H9 (cell line): ENCODE measurements at regions not wholly inside any gene's neighbourhood (a gene's known extent, or its start where the extent isn't known, plus 50 kb on each side); places are given as distances from the start of the nearest gene placed in this dataset.
"Not testable (repeated sequence)": the region's sequence is repeated elsewhere in the genome, so short reads cannot be mapped to it uniquely, and the experiment has no call there.

Experiments
- DNase-seq: peaks from one replicate; pipeline ENCODE4 v3.0.0-alpha.2; 2017
- H2AFZ ChIP-seq: one replicate; pipeline ENCODE4 v1.6.1; 2013; ENCODE audit warnings: mild to moderate bottlenecking, low read length, control low read depth, moderate library complexity
- H2AK5ac ChIP-seq: 2 replicates; pipeline ENCODE4 v1.6.1; 2013; ENCODE audit warnings: low read length, control low read depth, mixed read lengths; ENCODE audit not compliant: insufficient read length
- H2BK120ac ChIP-seq: one replicate; pipeline ENCODE4 v1.6.1; 2013; ENCODE audit warnings: low read depth, mild to moderate bottlenecking, low read length, control low read depth, inconsistent platforms; ENCODE audit not compliant: poor library complexity, severe bottlenecking
- H2BK12ac ChIP-seq: 2 replicates; pipeline ENCODE4 v1.6.1; 2013; ENCODE audit warnings: low read length, control low read depth, mixed read lengths, low read depth; ENCODE audit not compliant: insufficient read length
- H2BK15ac ChIP-seq: 2 replicates; pipeline ENCODE4 v1.6.1; 2013; ENCODE audit warnings: low read depth, low read length, control low read depth
- H2BK20ac ChIP-seq: one replicate; pipeline ENCODE4 v1.6.1; 2013; ENCODE audit warnings: low read depth, mild to moderate bottlenecking, low read length, control low read depth, inconsistent platforms; ENCODE audit not compliant: poor library complexity, severe bottlenecking
- H2BK5ac ChIP-seq: 2 replicates; pipeline ENCODE4 v1.6.1; 2013; ENCODE audit warnings: low read length, control low read depth, mixed read lengths; ENCODE audit not compliant: insufficient read length
- H3K14ac ChIP-seq: 2 replicates; pipeline ENCODE4 v1.6.1; 2013; ENCODE audit warnings: low read length, control low read depth; ENCODE audit not compliant: insufficient read depth
- H3K18ac ChIP-seq: 2 replicates; pipeline ENCODE4 v1.6.1; 2013; ENCODE audit warnings: low read depth, mild to moderate bottlenecking, mixed read lengths, low read length, control low read depth; ENCODE audit not compliant: insufficient read length
- H3K23ac ChIP-seq: 2 replicates; pipeline ENCODE4 v1.6.1; 2013; ENCODE audit warnings: low read length, control low read depth, mixed read lengths, low read depth; ENCODE audit not compliant: insufficient read length
- H3K23me2 ChIP-seq: 2 replicates; pipeline ENCODE4 v1.6.1; 2013; ENCODE audit warnings: low read depth, mild to moderate bottlenecking, mixed read lengths, low read length, control low read depth; ENCODE audit not compliant: insufficient read length, poor library complexity, severe bottlenecking
- H3K27ac ChIP-seq: 2 replicates; pipeline ENCODE4 v1.5.1; 2013; ENCODE audit warnings: low read length, control low read depth, mixed read lengths, low read depth; ENCODE audit not compliant: insufficient read length
- H3K27me3 ChIP-seq: 2 replicates; pipeline ENCODE4 v1.6.1; 2013; ENCODE audit warnings: low read length, control low read depth, inconsistent platforms; ENCODE audit not compliant: insufficient read depth
- H3K4ac ChIP-seq: 2 replicates; pipeline ENCODE4 v1.6.1; 2013; ENCODE audit warnings: low read depth, mild to moderate bottlenecking, control low read depth, inconsistent platforms, low read length, moderate library complexity
- H3K4me1 ChIP-seq: 2 replicates; pipeline ENCODE4 v1.6.1; 2013; ENCODE audit warnings: low read length, control low read depth, inconsistent platforms; ENCODE audit not compliant: insufficient read depth
- H3K4me2 ChIP-seq: 2 replicates; pipeline ENCODE4 v1.6.1; 2013; ENCODE audit warnings: low read length, control low read depth, mixed read lengths; ENCODE audit not compliant: insufficient read length, insufficient read depth
- H3K56ac ChIP-seq: 2 replicates; pipeline ENCODE4 v1.6.1; 2013; ENCODE audit warnings: low read depth, mild to moderate bottlenecking, mixed read lengths, low read length, control low read depth; ENCODE audit not compliant: insufficient read length
- H3K79me1 ChIP-seq: 2 replicates; pipeline ENCODE4 v1.6.1; 2013; ENCODE audit warnings: low read depth, mild to moderate bottlenecking, moderate library complexity, low read length, control low read depth, inconsistent platforms; ENCODE audit not compliant: insufficient read depth, poor library complexity, severe bottlenecking
- H3K79me2 ChIP-seq: 2 replicates; pipeline ENCODE4 v1.6.1; 2013; ENCODE audit warnings: low read length, control low read depth, inconsistent platforms; ENCODE audit not compliant: insufficient read depth
- H3K9ac ChIP-seq: 2 replicates; pipeline ENCODE4 v1.6.1; 2013; ENCODE audit warnings: low read length, control low read depth, mixed read lengths; ENCODE audit not compliant: insufficient read length; ENCODE audit errors: extremely low read depth
- H3K9me3 ChIP-seq: one replicate; pipeline ENCODE4 v1.6.1; 2013; ENCODE audit warnings: low read depth, low read length, inconsistent platforms; ENCODE audit not compliant: control insufficient read depth
- H3T11ph ChIP-seq: one replicate; pipeline ENCODE4 v1.6.1; 2013; ENCODE audit warnings: mild to moderate bottlenecking, low read length, control low read depth, inconsistent platforms
- H4K20me1 ChIP-seq: one replicate; pipeline ENCODE4 v1.6.1; 2013; ENCODE audit not compliant: control insufficient read depth, insufficient read length, insufficient read depth
- H4K5ac ChIP-seq: 2 replicates; pipeline ENCODE4 v1.6.1; 2013; ENCODE audit warnings: low read depth, mild to moderate bottlenecking, mixed read lengths, low read length, control low read depth; ENCODE audit not compliant: insufficient read length
- H4K8ac ChIP-seq: replicated peaks from 2 replicates; pipeline ENCODE4 v1.6.1; 2013; ENCODE audit warnings: low read length, control low read depth, mixed read lengths, low read depth; ENCODE audit not compliant: insufficient read length
- H4K91ac ChIP-seq: 2 replicates; pipeline ENCODE4 v1.6.1; 2013; ENCODE audit warnings: low read depth, mild to moderate bottlenecking, moderate library complexity, mixed read lengths, low read length, control low read depth; ENCODE audit not compliant: insufficient read length
- H3K27ac Mint-ChIP-seq, 3 experiments: 2 replicates in 2 of 3; 3 replicates in 1 of 3; pipeline ENCODE4 v1.8.0; 2020 to 2021; ENCODE audit warnings: mixed read lengths in 3 of 3, mild to moderate bottlenecking in 1 of 3, moderate library complexity in 1 of 3
- H3K27me3 Mint-ChIP-seq: 2 replicates; pipeline ENCODE4 v1.8.0; 2021; ENCODE audit warnings: low read depth, mild to moderate bottlenecking, moderate library complexity, mixed read lengths
- H3K36me3 Mint-ChIP-seq, 3 experiments: 2 replicates in 2 of 3; 3 replicates in 1 of 3; pipeline ENCODE4 v1.8.0; 2020 to 2021; ENCODE audit warnings: low read depth in 3 of 3, mixed read lengths in 3 of 3; ENCODE audit not compliant: insufficient read depth in 1 of 3
- H3K4me1 Mint-ChIP-seq, 2 experiments: 2 replicates each; pipeline ENCODE4 v1.8.0; 2020; ENCODE audit warnings: mixed read lengths in 2 of 2
- H3K4me3 Mint-ChIP-seq, 2 experiments: 2 replicates in 1 of 2; 3 replicates in 1 of 2; pipeline ENCODE4 v1.8.0; 2020 to 2021; ENCODE audit warnings: mild to moderate bottlenecking in 2 of 2, mixed read lengths in 2 of 2, moderate library complexity in 1 of 2
- H3K9me3 Mint-ChIP-seq, 2 experiments: 2 replicates in 1 of 2; 3 replicates in 1 of 2; pipeline ENCODE4 v1.8.0; 2020; ENCODE audit warnings: mild to moderate bottlenecking in 2 of 2, mixed read lengths in 2 of 2, moderate library complexity in 1 of 2
- CTCF ChIP-seq: fragments of 200-600 bp; sonication (generic); conservative IDR thresholded peaks from 3 replicates; pipeline ENCODE4 v1.8.0; 2021; ENCODE audit warnings: antibody characterized with exemption, mild to moderate bottlenecking
- WGBS: extraction: QIAGEN DNeasy Blood & Tissue Kit; methylation state at CpG from one replicate; pipeline ENCODE4 v1.1.7; 2013; ENCODE audit warnings: missing lambda C conversion rate, low lambda C conversion rate, mixed read lengths; ENCODE audit not compliant: insufficient read length; ENCODE audit errors: extremely low coverage; 5-methylcytosine and 5-hydroxymethylcytosine counted together

- Histone ChIP-seq H3K4me2 (no peak overlapping the region), H4K5ac (no peak overlapping the region), H2BK20ac (no peak overlapping the region), H3K18ac (no peak overlapping the region), H3K56ac (no peak overlapping the region), H3K79me2 (no peaks in the 10 kb centered on the region), H3K27me3 (no peaks in the 10 kb centered on the region), H2BK5ac (no peak overlapping the region), H2BK12ac (no peak overlapping the region), H2BK15ac (no peak overlapping the region), H3K79me1 (no peaks in the 10 kb centered on the region), H2AFZ (no peak overlapping the region), H4K91ac (no peak overlapping the region), H3K23me2 (no peaks in the 10 kb centered on the region), H3K9me3 (no peaks in the 10 kb centered on the region), H4K20me1 (no peaks in the 10 kb centered on the region), H3K14ac (no peak overlapping the region), H3K9ac (no peak overlapping the region), H3K4me1 (no peaks in the 10 kb centered on the region), H3K27ac (no peak overlapping the region), H2BK120ac (no peak overlapping the region), H3K23ac (no peak overlapping the region), H3K4ac (no peak overlapping the region), H3T11ph (no peak overlapping the region), H4K8ac (no peak overlapping the region), H2AK5ac (no peak overlapping the region)
- Mint-ChIP-seq H3K4me1 (no peaks in the 10 kb centered on the region), H3K36me3 (no peaks in the 10 kb centered on the region), H3K27ac (no peak overlapping the region), H3K4me3 (no peak overlapping the region), H3K9me3 (peaks cover 0 to 3% of the 10 kb centered on the region in 2 experiments; a peak in 1 of 5 replicates), H3K27me3 (no peaks in the 10 kb centered on the region)
- TF ChIP-seq CTCF, result no peak
- whole genome bisulfite sequencing, result no CpG with 5 or more reads among the region's 2 CpGs
- DNase-seq, result no peak
These were observed 175.1 kb downstream of the MATN1 start for GRCh38 chr1:30548294-30548693.

GRCh38 chr1:30547326-30547725 is 176.1 kb downstream of the MATN1 start:
- H3K4me3 Mint-ChIP-seq, H3K27ac Mint-ChIP-seq, H2BK20ac ChIP-seq, H3K4me1 ChIP-seq, H3K4ac ChIP-seq, H3K27ac ChIP-seq, H3K79me1 ChIP-seq, H2AK5ac ChIP-seq, H2BK120ac ChIP-seq, H3K9ac ChIP-seq, H3K27me3 ChIP-seq, H3K23me2 ChIP-seq, H3K36me3 Mint-ChIP-seq, H3K18ac ChIP-seq, H3K4me1 Mint-ChIP-seq, H2BK12ac ChIP-seq, H3K9me3 ChIP-seq, H2AFZ ChIP-seq, H3K9me3 Mint-ChIP-seq, H4K5ac ChIP-seq, H3K27me3 Mint-ChIP-seq, H3K14ac ChIP-seq, H4K20me1 ChIP-seq, H3K23ac ChIP-seq, H2BK5ac ChIP-seq, DNase-seq, H4K91ac ChIP-seq, H2BK15ac ChIP-seq, H3T11ph ChIP-seq, H3K79me2 ChIP-seq, H3K56ac ChIP-seq, H4K8ac ChIP-seq, H3K4me2 ChIP-seq: not testable (repeated sequence)
- no CpG with 5 or more reads among the region's 2 CpGs for WGBS
